Smooth muscle cell (in vitro differentiated cells): ENCODE measurements at regions not wholly inside any gene's neighbourhood (a gene's known extent, or its start where the extent isn't known, plus 50 kb on each side); places are given as distances from the start of the nearest gene placed in this dataset.

Source experiments
- DNase-seq: peaks from one replicate; lab custom pipeline; 2025; ENCODE audit not compliant: unreplicated experiment; lab: John Stamatoyannopoulos, UW
- H2AFZ ChIP-seq: fragments of 200-600 bp; sonication (generic); 2 replicates; pipeline ENCODE4 v1.6.0; 2016; ENCODE audit warnings: antibody characterized with exemption, low read depth, mild to moderate bottlenecking
- H3F3A ChIP-seq: fragments of 200-600 bp; sonication (generic); 2 replicates; pipeline ENCODE4 v1.6.0; 2017; ENCODE audit warnings: antibody characterized with exemption, low read depth
- H3K27ac ChIP-seq: fragments of 200-600 bp; sonication (generic); 2 replicates; pipeline ENCODE4 v1.5.1; 2016; ENCODE audit warnings: low read depth, mild to moderate bottlenecking
- H3K27me3 ChIP-seq: fragments of 200-600 bp; sonication (generic); 2 replicates; pipeline ENCODE4 v1.6.1; 2016; ENCODE audit warnings: low read depth, mild to moderate bottlenecking
- H3K36me3 ChIP-seq: fragments of 200-600 bp; sonication (generic); 2 replicates; pipeline ENCODE4 v1.5.1; 2016; ENCODE audit warnings: low read depth
- H3K4me1 ChIP-seq: fragments of 200-600 bp; sonication (generic); 2 replicates; pipeline ENCODE4 v1.5.1; 2016; ENCODE audit warnings: low read depth
- H3K4me2 ChIP-seq: fragments of 200-600 bp; sonication (generic); 2 replicates; pipeline ENCODE4 v1.6.0; 2016; ENCODE audit warnings: mild to moderate bottlenecking
- H3K4me3 ChIP-seq: fragments of 200-600 bp; sonication (generic); 2 replicates; pipeline ENCODE4 v1.5.1; 2016; ENCODE audit warnings: mild to moderate bottlenecking
- H3K79me2 ChIP-seq: fragments of 200-600 bp; sonication (generic); 2 replicates; pipeline ENCODE4 v1.6.0; 2016; ENCODE audit warnings: low read depth, mild to moderate bottlenecking
- H3K9ac ChIP-seq: fragments of 200-600 bp; sonication (generic); 2 replicates; pipeline ENCODE4 v1.6.0; 2016; ENCODE audit warnings: low read depth
- H3K9me3 ChIP-seq: fragments of 200-600 bp; sonication (generic); replicated peaks from 2 replicates; pipeline ENCODE4 v1.5.1; 2016; ENCODE audit warnings: low read depth
- H4K20me1 ChIP-seq: fragments of 200-600 bp; sonication (generic); 2 replicates; pipeline ENCODE4 v1.6.0; 2016; ENCODE audit warnings: low read depth
- WGBS: methylation state at CpG from one replicate; pipeline ENCODE4 v1.1.7; 2016; ENCODE audit warnings: low lambda C conversion rate; 5-methylcytosine and 5-hydroxymethylcytosine counted together
- TF ChIP-seq, protein P1 (sequence below): fragments of 200-600 bp; sonication (generic); IDR thresholded peaks from 2 replicates; pipeline ENCODE4 v1.5.1; 2017; ENCODE audit warnings: borderline replicate concordance, mild to moderate bottlenecking, antibody characterized with exemption; ENCODE audit not compliant: insufficient read depth, poor library complexity, severe bottlenecking

DNA sequence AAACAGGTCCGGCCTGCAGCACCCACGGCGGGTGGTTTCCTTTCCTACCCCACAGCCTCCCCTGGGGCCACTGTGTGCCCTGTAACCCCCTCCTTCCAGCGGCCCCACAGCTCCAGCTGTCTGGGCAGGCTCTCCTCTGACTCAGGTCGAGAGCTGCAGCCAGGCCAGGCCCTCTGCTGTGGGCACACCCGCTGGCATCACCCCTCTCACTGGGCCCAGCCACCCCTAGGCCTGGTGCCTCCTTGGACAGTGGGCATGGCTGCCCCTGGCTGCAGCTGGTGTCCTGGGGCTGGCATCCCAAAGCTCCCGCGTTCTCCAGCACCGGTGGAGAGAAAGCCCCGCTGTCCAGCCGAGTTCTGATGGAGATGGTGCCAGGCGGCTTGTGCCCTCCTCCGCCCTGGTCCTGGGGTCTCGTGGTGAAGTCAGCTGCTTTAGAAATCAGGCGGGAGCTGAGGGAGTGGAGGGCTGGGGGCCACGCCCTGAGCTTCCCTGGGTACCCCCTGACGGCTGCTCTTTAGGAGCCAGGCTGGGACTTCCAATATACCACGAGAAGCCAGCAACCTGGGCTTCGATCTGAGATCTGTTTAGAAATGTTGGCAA is 114.9 kb downstream of the KIF26A start:
- WGBS = 90% methylated on average over 18 of the region's 19 CpGs
- no peaks in the 10 kb centered on the region for H3K27me3 ChIP-seq
- H3K79me2 ChIP-seq = no peaks in the 10 kb centered on the region
- no peaks in the 10 kb centered on the region for H3K36me3 ChIP-seq
- TF ChIP-seq, protein P1, sequence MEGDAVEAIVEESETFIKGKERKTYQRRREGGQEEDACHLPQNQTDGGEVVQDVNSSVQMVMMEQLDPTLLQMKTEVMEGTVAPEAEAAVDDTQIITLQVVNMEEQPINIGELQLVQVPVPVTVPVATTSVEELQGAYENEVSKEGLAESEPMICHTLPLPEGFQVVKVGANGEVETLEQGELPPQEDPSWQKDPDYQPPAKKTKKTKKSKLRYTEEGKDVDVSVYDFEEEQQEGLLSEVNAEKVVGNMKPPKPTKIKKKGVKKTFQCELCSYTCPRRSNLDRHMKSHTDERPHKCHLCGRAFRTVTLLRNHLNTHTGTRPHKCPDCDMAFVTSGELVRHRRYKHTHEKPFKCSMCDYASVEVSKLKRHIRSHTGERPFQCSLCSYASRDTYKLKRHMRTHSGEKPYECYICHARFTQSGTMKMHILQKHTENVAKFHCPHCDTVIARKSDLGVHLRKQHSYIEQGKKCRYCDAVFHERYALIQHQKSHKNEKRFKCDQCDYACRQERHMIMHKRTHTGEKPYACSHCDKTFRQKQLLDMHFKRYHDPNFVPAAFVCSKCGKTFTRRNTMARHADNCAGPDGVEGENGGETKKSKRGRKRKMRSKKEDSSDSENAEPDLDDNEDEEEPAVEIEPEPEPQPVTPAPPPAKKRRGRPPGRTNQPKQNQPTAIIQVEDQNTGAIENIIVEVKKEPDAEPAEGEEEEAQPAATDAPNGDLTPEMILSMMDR = no peak
- H3K4me3 ChIP-seq = no peak overlapping the region
- H4K20me1 ChIP-seq = no peaks in the 10 kb centered on the region
- H3K27ac ChIP-seq = no peak overlapping the region
- H3K9ac ChIP-seq = no peak overlapping the region
- H3K4me1 ChIP-seq = no peaks in the 10 kb centered on the region
- H3K9me3 ChIP-seq = no peaks in the 10 kb centered on the region
- H3F3A ChIP-seq = no peaks in the 10 kb centered on the region
- DNase-seq = no peak
- H2AFZ ChIP-seq = no peak overlapping the region
- no peak overlapping the region for H3K4me2 ChIP-seq

DNA sequence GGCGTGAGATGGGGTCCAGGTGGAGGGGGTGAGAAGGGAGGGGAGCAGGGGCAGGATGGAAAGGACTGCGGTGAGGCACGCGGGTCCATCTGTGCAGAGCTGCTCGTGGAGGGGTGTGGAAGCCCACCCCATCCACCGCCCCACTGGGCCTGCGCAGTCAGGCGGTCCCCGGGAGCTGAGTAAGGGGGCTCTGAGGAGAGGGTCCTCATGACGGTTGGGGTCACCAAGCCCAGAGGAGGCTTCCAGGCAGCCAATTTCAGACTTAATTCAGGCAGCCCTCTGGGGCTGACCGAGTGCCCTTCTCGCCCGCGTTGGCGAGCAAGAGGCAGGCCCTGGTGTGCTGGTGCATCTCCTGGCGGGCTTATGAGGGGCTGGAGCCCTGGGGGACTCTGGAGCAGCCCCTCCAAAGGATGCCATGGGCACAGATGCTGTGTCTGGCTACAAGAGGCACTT is 115.5 kb downstream of the KIF26A start:
- WGBS = 80% methylated on average over 16 of the region's 16 CpGs

DNA sequence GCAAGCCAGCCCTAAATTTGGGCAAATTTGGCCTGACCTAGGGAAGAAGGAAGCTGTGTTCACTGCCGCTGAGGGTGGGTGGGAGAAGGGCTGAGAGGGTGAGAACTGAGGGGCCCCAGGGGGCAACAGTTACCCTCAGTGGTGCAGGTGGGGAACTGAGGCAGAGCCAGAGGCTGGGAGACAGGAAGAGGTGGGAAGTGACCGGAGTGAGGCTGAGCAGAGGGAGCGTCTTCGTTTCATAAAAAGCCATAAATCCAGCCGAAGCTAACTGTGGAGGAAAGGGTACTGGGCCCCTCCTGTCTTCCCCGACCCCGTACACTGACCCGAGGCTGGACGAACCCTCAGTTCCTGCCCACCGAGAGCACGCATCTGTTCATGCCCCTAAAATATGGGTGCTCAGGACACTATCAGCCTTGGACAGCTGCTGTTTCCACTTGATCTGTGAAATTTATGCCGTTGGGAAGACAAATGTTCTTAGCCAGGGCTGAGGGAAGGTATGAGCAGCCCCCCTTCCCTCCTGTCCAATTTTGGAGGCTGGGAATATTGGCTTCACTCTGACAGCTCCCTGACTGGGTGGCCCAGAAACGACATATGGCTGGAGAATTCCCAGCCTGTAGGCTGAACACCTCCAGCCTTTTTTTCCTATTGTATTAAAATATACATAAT is 116.5 kb downstream of the KIF26A start:
- H3K36me3 ChIP-seq = no peaks in the 10 kb centered on the region
- H3F3A ChIP-seq = no peaks in the 10 kb centered on the region
- WGBS = 89% methylated on average over 13 of the region's 13 CpGs
- H3K27ac ChIP-seq = no peak overlapping the region
- no peak for DNase-seq
- H3K27me3 ChIP-seq = no peaks in the 10 kb centered on the region
- H3K79me2 ChIP-seq = no peaks in the 10 kb centered on the region
- no peak overlapping the region for H3K9ac ChIP-seq
- H3K4me2 ChIP-seq = no peak overlapping the region
- no peak overlapping the region for H3K4me3 ChIP-seq
- H3K4me1 ChIP-seq = no peaks in the 10 kb centered on the region
- H3K9me3 ChIP-seq = no peaks in the 10 kb centered on the region
- TF ChIP-seq, protein P1 = no peak
- no peak overlapping the region for H2AFZ ChIP-seq
- H4K20me1 ChIP-seq = no peaks in the 10 kb centered on the region

More for the DNA sequence above, 115.5 kb downstream of the KIF26A start:
- DNase-seq = no peak
- TF ChIP-seq, protein P1 = no peak
- no peak overlapping the region for H3K4me2 ChIP-seq
- H3K9me3 ChIP-seq = no peaks in the 10 kb centered on the region
- no peaks in the 10 kb centered on the region for H3K36me3 ChIP-seq
- H3K4me1 ChIP-seq = no peaks in the 10 kb centered on the region
- H3K79me2 ChIP-seq = no peaks in the 10 kb centered on the region
- H4K20me1 ChIP-seq = no peaks in the 10 kb centered on the region
- no peaks in the 10 kb centered on the region for H3K27me3 ChIP-seq
- H2AFZ ChIP-seq = no peak overlapping the region
- no peak overlapping the region for H3K9ac ChIP-seq
- H3K27ac ChIP-seq = no peak overlapping the region
- H3K4me3 ChIP-seq = no peak overlapping the region
- H3F3A ChIP-seq = no peaks in the 10 kb centered on the region

DNA sequence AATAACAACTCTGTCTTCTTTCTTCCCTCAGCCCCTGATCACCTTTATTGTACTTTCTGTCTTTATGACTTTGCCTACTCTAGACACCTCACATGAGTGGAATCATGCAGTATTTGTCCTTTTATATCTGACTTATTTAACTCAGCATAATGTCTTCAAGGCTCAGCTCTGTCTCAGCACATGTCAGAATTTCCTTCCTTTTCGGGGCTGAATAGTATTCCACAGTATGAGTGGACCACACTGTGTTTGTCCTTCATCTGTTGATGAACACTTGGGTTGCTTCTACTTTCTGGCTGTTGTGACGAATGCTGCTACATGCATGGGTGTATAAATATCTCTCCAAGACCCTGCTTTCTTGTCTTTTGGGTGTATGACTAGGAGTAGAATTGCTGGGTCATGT is 117.6 kb downstream of the KIF26A start:
- H3K27ac ChIP-seq = no peak overlapping the region
- H3K9ac ChIP-seq = no peak overlapping the region
- no peaks in the 10 kb centered on the region for H3K36me3 ChIP-seq
- no peak for DNase-seq
- H3K4me1 ChIP-seq = no peaks in the 10 kb centered on the region
- 91% methylated on average over 2 of the region's 2 CpGs for WGBS
- H3K79me2 ChIP-seq = no peaks in the 10 kb centered on the region
- H3K4me2 ChIP-seq = no peak overlapping the region
- no peak overlapping the region for H2AFZ ChIP-seq
- H3K4me3 ChIP-seq = no peak overlapping the region
- H3K27me3 ChIP-seq = no peaks in the 10 kb centered on the region
- no peaks in the 10 kb centered on the region for H4K20me1 ChIP-seq
- TF ChIP-seq, protein P1 = no peak
- H3F3A ChIP-seq = no peaks in the 10 kb centered on the region
- no peaks in the 10 kb centered on the region for H3K9me3 ChIP-seq
